ENCODE measurements at regions not wholly inside any gene's neighbourhood (a gene's known extent, or its start where the extent isn't known, plus 50 kb on each side); places are given as distances from the start of the nearest gene placed in this dataset.

DNA sequence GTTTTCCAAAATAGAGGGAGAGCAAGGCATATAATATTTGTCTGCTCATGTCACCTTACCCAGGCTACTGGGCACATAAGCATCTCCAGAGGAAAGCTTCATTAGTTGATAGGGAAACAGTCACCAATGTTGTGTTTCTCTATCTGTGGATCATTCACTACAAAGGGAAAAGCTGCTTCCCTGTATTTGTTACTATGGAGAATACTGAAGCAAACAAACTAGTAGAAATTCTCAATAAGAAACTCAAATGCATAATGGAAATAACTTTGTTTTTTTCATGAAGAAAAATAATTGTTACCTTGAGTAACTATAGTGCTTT lies 138.2 kb downstream of the PCSK1 start:
- TF ChIP-seq, protein P1, sequence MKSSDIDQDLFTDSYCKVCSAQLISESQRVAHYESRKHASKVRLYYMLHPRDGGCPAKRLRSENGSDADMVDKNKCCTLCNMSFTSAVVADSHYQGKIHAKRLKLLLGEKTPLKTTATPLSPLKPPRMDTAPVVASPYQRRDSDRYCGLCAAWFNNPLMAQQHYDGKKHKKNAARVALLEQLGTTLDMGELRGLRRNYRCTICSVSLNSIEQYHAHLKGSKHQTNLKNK (CRISPR knock-in tag; IDR thresholded peaks at IDR 0.05), result no peak
- TF ChIP-seq NFE2L1 (CRISPR knock-in tag; IDR thresholded peaks at IDR 0.05) (no peak), ATF1 (CRISPR knock-in tag; IDR thresholded peaks at IDR 0.05) (no peak), SP1 (CRISPR knock-in tag; conservative IDR thresholded peaks at IDR 0.05) (no peak)
- TF ChIP-seq, protein P2, sequence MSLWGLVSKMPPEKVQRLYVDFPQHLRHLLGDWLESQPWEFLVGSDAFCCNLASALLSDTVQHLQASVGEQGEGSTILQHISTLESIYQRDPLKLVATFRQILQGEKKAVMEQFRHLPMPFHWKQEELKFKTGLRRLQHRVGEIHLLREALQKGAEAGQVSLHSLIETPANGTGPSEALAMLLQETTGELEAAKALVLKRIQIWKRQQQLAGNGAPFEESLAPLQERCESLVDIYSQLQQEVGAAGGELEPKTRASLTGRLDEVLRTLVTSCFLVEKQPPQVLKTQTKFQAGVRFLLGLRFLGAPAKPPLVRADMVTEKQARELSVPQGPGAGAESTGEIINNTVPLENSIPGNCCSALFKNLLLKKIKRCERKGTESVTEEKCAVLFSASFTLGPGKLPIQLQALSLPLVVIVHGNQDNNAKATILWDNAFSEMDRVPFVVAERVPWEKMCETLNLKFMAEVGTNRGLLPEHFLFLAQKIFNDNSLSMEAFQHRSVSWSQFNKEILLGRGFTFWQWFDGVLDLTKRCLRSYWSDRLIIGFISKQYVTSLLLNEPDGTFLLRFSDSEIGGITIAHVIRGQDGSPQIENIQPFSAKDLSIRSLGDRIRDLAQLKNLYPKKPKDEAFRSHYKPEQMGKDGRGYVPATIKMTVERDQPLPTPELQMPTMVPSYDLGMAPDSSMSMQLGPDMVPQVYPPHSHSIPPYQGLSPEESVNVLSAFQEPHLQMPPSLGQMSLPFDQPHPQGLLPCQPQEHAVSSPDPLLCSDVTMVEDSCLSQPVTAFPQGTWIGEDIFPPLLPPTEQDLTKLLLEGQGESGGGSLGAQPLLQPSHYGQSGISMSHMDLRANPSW (CRISPR knock-in tag; conservative IDR thresholded peaks at IDR 0.05; ENCODE audit: low read depth), result no peak
- H3K4me3 Mint-ChIP-seq, result no peak overlapping the region
- H3K4me1 Mint-ChIP-seq, result no peaks in the 10 kb centered on the region
- ATAC-seq (no peak), DNase-seq (ENCODE audit: low spot score) (no peak)
- ChIA-PET CTCF (no interaction called here), POLR2A (no interaction called here)
- H3K9me3 Mint-ChIP-seq, result peaks cover 5% of the 10 kb centered on the region
- H3K27me3 Mint-ChIP-seq (ENCODE audit: low read depth), result no peaks in the 10 kb centered on the region
- H3K36me3 Mint-ChIP-seq, result peaks cover under 1% of the 10 kb centered on the region; the same call in 1 of the 2 replicates
- no peak overlapping the region for H3K27ac Mint-ChIP-seq

- Mint-ChIP-seq H3K36me3 (no peaks in the 10 kb centered on the region), H3K27me3 (ENCODE audit: low read depth) (no peaks in the 10 kb centered on the region), H3K4me1 (no peaks in the 10 kb centered on the region), H3K27ac (no peak overlapping the region), H3K4me3 (no peak overlapping the region), H3K9me3 (peaks cover 8% of the 10 kb centered on the region)
- TF ChIP-seq ZNF425 (CRISPR knock-in tag; conservative IDR thresholded peaks at IDR 0.05) (no peak), ATF2 (CRISPR knock-in tag; IDR thresholded peaks at IDR 0.05; ENCODE audit: borderline replicate concordance, low read depth) (no peak), ZNF263 (CRISPR knock-in tag; IDR thresholded peaks at IDR 0.05; ENCODE audit: low read depth) (no peak)
- TF ChIP-seq, protein P3, sequence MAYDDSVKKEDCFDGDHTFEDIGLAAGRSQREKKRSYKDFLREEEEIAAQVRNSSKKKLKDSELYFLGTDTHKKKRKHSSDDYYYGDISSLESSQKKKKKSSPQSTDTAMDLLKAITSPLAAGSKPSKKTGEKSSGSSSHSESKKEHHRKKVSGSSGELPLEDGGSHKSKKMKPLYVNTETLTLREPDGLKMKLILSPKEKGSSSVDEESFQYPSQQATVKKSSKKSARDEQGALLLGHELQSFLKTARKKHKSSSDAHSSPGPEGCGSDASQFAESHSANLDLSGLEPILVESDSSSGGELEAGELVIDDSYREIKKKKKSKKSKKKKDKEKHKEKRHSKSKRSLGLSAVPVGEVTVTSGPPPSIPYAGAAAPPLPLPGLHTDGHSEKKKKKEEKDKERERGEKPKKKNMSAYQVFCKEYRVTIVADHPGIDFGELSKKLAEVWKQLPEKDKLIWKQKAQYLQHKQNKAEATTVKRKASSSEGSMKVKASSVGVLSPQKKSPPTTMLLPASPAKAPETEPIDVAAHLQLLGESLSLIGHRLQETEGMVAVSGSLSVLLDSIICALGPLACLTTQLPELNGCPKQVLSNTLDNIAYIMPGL (CRISPR knock-in tag; IDR thresholded peaks at IDR 0.05), result no peak
- DNase-seq (ENCODE audit: low spot score), result no peak
- no peak for ATAC-seq
- POLR2A ChIA-PET, result no interaction called here
- CTCF ChIA-PET, result no interaction called here
These were observed 138.8 kb downstream of the PCSK1 start for GRCh38 chr5:96293966-96294883.

DNA sequence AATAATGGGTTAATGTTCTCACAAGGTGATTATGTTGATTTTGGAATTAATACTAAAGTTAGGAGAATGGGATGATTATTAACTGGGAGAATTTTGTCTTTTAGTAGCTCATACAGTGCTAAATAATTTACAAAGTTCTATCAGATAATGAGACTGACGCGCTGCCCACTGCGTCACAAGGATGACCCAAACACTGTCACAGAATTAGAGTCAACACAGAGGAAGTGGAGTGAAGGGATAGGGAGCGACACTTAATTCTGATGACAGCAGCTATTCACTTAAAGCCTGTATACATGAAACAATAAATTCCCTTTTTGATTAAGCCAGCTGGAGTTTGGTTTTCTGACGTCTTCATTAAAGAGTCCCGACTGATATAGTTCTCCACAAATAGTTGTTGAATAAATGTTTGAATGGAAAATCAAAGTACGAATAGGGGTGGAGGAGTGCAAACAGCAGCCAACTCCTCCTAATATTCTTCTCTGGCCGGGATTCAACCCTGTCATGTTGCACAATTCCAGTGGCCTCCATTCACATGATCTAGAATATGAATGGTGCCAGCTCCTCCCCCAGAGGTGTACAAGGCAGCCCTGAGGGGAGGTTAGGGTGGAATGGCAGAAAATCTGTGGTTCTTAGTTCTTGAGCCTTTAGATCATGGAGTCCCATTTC lies 140.3 kb downstream of the PCSK1 start:
- Mint-ChIP-seq H3K4me3 (no peak overlapping the region), H3K9me3 (peaks cover 9% of the 10 kb centered on the region), H3K36me3 (no peaks in the 10 kb centered on the region), H3K27ac (no peak overlapping the region), H3K27me3 (ENCODE audit: low read depth) (no peaks in the 10 kb centered on the region), H3K4me1 (peaks cover under 1% of the 10 kb centered on the region)
- ChIA-PET CTCF (no interaction called here), POLR2A (no interaction called here)
- no peak for ATAC-seq
- no peak for DNase-seq (ENCODE audit: low spot score)
- TF ChIP-seq ERG (CRISPR knock-in tag; IDR thresholded peaks at IDR 0.05) (no peak), ZNF121 (CRISPR knock-in tag; IDR thresholded peaks at IDR 0.05) (no peak), MAX (CRISPR knock-in tag; IDR thresholded peaks at IDR 0.05) (no peak), ATF3 (CRISPR knock-in tag; conservative IDR thresholded peaks at IDR 0.05) (no peak), PREB (CRISPR knock-in tag; IDR thresholded peaks at IDR 0.05; ENCODE audit: borderline replicate concordance) (no peak), HMGA2 (CRISPR knock-in tag; IDR thresholded peaks at IDR 0.05) (no peak)
- TF ChIP-seq, protein P3 (CRISPR knock-in tag; IDR thresholded peaks at IDR 0.05), result no peak
